ENCODE measurements at regions not wholly inside any gene's neighbourhood (a gene's known extent, or its start where the extent isn't known, plus 50 kb on each side); places are given as distances from the start of the nearest gene placed in this dataset.

GRCh38 chr18:77464917-77465316 lies 215.3 kb downstream of the GALR1 start:
- Mint-ChIP-seq H3K27me3 (no peaks in the 10 kb centered on the region), H3K4me1 (ENCODE audit: low read depth) (peaks cover 4% of the 10 kb centered on the region), H3K36me3 (ENCODE audit: insufficient read depth) (no peaks in the 10 kb centered on the region), H3K27ac (no peak overlapping the region), H3K9me3 (ENCODE audit: low read depth) (peaks cover 3% of the 10 kb centered on the region), H3K4me3 (ENCODE audit: low read depth) (no peak overlapping the region)
- no peak for DNase-seq (ENCODE audit: low spot score, unreplicated experiment)
- TF ChIP-seq CTCF (IDR thresholded peaks at IDR 0.05; ENCODE audit: unreplicated experiment), result no peak

- no peak for DNase-seq (ENCODE audit: low spot score, unreplicated experiment)
- peaks cover 3% of the 10 kb centered on the region for H3K9me3 Mint-ChIP-seq (ENCODE audit: low read depth)
- no peaks in the 10 kb centered on the region for H3K27me3 Mint-ChIP-seq
- no peak for TF ChIP-seq CTCF (IDR thresholded peaks at IDR 0.05; ENCODE audit: unreplicated experiment)
- peaks cover 1% of the 10 kb centered on the region for H3K4me1 Mint-ChIP-seq (ENCODE audit: low read depth)
- H3K27ac Mint-ChIP-seq, result no peak overlapping the region
- no peak overlapping the region for H3K4me3 Mint-ChIP-seq (ENCODE audit: low read depth)
- H3K36me3 Mint-ChIP-seq (ENCODE audit: insufficient read depth), result no peaks in the 10 kb centered on the region
Observed at GRCh38 chr18:77466890-77467289, 217.2 kb downstream of the GALR1 start.

GRCh38 chr18:77469131-77469530 lies 219.5 kb downstream of the GALR1 start:
- no peaks in the 10 kb centered on the region for H3K27me3 Mint-ChIP-seq
- no peak overlapping the region for H3K4me3 Mint-ChIP-seq (ENCODE audit: low read depth)
- no peaks in the 10 kb centered on the region for H3K36me3 Mint-ChIP-seq (ENCODE audit: insufficient read depth)
- no peak for DNase-seq (ENCODE audit: low spot score, unreplicated experiment)
- peaks cover 3% of the 10 kb centered on the region for H3K4me1 Mint-ChIP-seq (ENCODE audit: low read depth)
- peaks cover 3% of the 10 kb centered on the region for H3K9me3 Mint-ChIP-seq (ENCODE audit: low read depth)
- TF ChIP-seq CTCF (IDR thresholded peaks at IDR 0.05; ENCODE audit: unreplicated experiment), result no peak
- no peak overlapping the region for H3K27ac Mint-ChIP-seq

- no peak overlapping the region for H3K27ac Mint-ChIP-seq
- H3K4me1 Mint-ChIP-seq (ENCODE audit: low read depth), result peaks cover 3% of the 10 kb centered on the region
- H3K27me3 Mint-ChIP-seq, result no peaks in the 10 kb centered on the region
- no peaks in the 10 kb centered on the region for H3K36me3 Mint-ChIP-seq (ENCODE audit: insufficient read depth)
- peaks cover 3% of the 10 kb centered on the region for H3K9me3 Mint-ChIP-seq (ENCODE audit: low read depth)
- H3K4me3 Mint-ChIP-seq (ENCODE audit: low read depth), result no peak overlapping the region
- TF ChIP-seq CTCF (IDR thresholded peaks at IDR 0.05; ENCODE audit: unreplicated experiment), result no peak
- DNase-seq (ENCODE audit: low spot score, unreplicated experiment), result no peak
Observed at GRCh38 chr18:77470569-77471413, 221.1 kb downstream of the GALR1 start.

GRCh38 chr18:77472509-77472908 lies 222.9 kb downstream of the GALR1 start:
- Mint-ChIP-seq H3K27ac (no peak overlapping the region), H3K27me3 (no peaks in the 10 kb centered on the region), H3K4me3 (ENCODE audit: low read depth) (no peak overlapping the region), H3K9me3 (ENCODE audit: low read depth) (peaks cover 8% of the 10 kb centered on the region), H3K4me1 (ENCODE audit: low read depth) (peaks cover 3% of the 10 kb centered on the region), H3K36me3 (ENCODE audit: insufficient read depth) (no peaks in the 10 kb centered on the region)
- no peak for TF ChIP-seq CTCF (IDR thresholded peaks at IDR 0.05; ENCODE audit: unreplicated experiment)
- no peak for DNase-seq (ENCODE audit: low spot score, unreplicated experiment)
